PC-9 (cell line): ENCODE measurements at regions not wholly inside any gene's neighbourhood (a gene's known extent, or its start where the extent isn't known, plus 50 kb on each side); places are given as distances from the start of the nearest gene placed in this dataset.

Experiments used
- EZH2 ChIP-seq: fragments of 200-600 bp; sonication (generic); IDR thresholded peaks from 2 replicates; pipeline ENCODE4 v1.8.0; 2017; ENCODE audit warnings: antibody characterized with exemption, low read depth
- TF ChIP-seq, protein P1 (sequence below): fragments of 200-600 bp; sonication (generic); conservative IDR thresholded peaks from 2 replicates; pipeline ENCODE4 v1.6.1; 2017; ENCODE audit warnings: mixed run types, antibody characterized with exemption, mild to moderate bottlenecking, moderate library complexity

DNA sequence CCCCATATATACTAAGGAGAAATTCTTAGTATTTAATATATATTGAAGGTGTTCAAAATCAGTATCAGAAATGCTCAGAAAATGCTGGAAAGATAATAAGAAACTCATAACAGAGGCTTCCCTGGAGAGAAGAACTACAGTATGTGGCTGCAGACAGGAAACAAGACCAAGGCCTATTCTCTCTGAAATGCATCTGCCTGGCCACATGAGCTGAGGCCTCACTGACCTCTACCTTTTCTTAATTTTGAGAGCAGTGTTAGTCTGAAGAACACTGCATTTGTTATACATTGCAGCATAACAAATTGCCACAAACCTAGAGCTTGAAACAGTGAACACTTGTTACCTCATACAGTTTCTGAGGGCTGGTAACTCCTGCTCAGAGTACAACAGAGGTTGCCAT lies 133.4 kb upstream of the SPEF2 start:
- no peak for TF ChIP-seq EZH2
- TF ChIP-seq, protein P1, sequence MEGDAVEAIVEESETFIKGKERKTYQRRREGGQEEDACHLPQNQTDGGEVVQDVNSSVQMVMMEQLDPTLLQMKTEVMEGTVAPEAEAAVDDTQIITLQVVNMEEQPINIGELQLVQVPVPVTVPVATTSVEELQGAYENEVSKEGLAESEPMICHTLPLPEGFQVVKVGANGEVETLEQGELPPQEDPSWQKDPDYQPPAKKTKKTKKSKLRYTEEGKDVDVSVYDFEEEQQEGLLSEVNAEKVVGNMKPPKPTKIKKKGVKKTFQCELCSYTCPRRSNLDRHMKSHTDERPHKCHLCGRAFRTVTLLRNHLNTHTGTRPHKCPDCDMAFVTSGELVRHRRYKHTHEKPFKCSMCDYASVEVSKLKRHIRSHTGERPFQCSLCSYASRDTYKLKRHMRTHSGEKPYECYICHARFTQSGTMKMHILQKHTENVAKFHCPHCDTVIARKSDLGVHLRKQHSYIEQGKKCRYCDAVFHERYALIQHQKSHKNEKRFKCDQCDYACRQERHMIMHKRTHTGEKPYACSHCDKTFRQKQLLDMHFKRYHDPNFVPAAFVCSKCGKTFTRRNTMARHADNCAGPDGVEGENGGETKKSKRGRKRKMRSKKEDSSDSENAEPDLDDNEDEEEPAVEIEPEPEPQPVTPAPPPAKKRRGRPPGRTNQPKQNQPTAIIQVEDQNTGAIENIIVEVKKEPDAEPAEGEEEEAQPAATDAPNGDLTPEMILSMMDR: no peak
